ENCODE measurements at regions not wholly inside any gene's neighbourhood (a gene's known extent, or its start where the extent isn't known, plus 50 kb on each side); places are given as distances from the start of the nearest gene placed in this dataset.

GRCh38 chr11:110832539-110832938 lies 120.3 kb upstream of the ARHGAP20 start:
- TF ChIP-seq SUZ12 (IDR thresholded peaks at IDR 0.05) (no peak), SP1 (IDR thresholded peaks at IDR 0.05) (no peak), FOXA1 (IDR thresholded peaks at IDR 0.05) (no peak), NFRKB (IDR thresholded peaks at IDR 0.05) (no peak), BHLHE40 (IDR thresholded peaks at IDR 0.05; ENCODE audit: borderline replicate concordance) (no peak)
